H1 (cell line): ENCODE measurements at regions not wholly inside any gene's neighbourhood (a gene's known extent, or its start where the extent isn't known, plus 50 kb on each side); places are given as distances from the start of the nearest gene placed in this dataset.

Source experiments
- CTCF ChIA-PET: fragments of 300-600 bp; sonication (Branson Sonifier 250); formaldehyde crosslinking; loops from one replicate; lab custom pipeline; 2021; ENCODE audit not compliant: partially characterized antibody; lab: Charles Lee
- POLR2A ChIA-PET: fragments of 300-600 bp; sonication (Branson Sonifier 250); formaldehyde crosslinking; loops from one replicate; lab custom pipeline; 2021; ENCODE audit warnings: inconsistent platforms; ENCODE audit not compliant: partially characterized antibody; lab: Charles Lee
- DNase-seq, 2 experiments: peaks; one replicate each; pipeline versions ENCODE4 v3.0.0 to v3.0.0-alpha.2; 2010 to 2022; ENCODE audit warnings: low spot score in 2 of 2, low read depth in 1 of 2, mixed read lengths in 1 of 2
- FAIRE-seq: peaks from 2 replicates; lab custom pipeline; 2011; peaks lifted over from hg19 to GRCh38; lab: Jason Lieb, UNC
- H2AFZ ChIP-seq: 2 replicates; pipeline ENCODE4 v1.8.1; 2012; ENCODE audit warnings: low read length, inconsistent platforms
- H2AK5ac ChIP-seq: 2 replicates; pipeline ENCODE4 v1.6.1; 2013; ENCODE audit warnings: low read depth, low read length
- H2BK120ac ChIP-seq: replicated peaks from 2 replicates; pipeline ENCODE3; 2013; ENCODE audit warnings: low read depth, low read length, inconsistent platforms
- H2BK12ac ChIP-seq: 2 replicates; pipeline ENCODE4 v1.6.1; 2013; ENCODE audit warnings: low read depth, low read length
- H2BK15ac ChIP-seq: 2 replicates; pipeline ENCODE4 v1.6.1; 2013; ENCODE audit warnings: low read length
- H2BK20ac ChIP-seq: 2 replicates; pipeline ENCODE4 v1.6.1; 2013; ENCODE audit warnings: low read length
- H2BK5ac ChIP-seq: 2 replicates; pipeline ENCODE4 v1.6.1; 2013; ENCODE audit warnings: low read depth, low read length
- H3K14ac ChIP-seq: 2 replicates; pipeline ENCODE4 v1.6.1; 2013; ENCODE audit warnings: inconsistent platforms; ENCODE audit not compliant: insufficient read length
- H3K18ac ChIP-seq: 2 replicates; pipeline ENCODE4 v1.6.1; 2013; ENCODE audit warnings: low read length; ENCODE audit errors: extremely low read depth
- H3K23ac ChIP-seq: 2 replicates; pipeline ENCODE4 v1.6.1; 2013; ENCODE audit warnings: inconsistent platforms; ENCODE audit not compliant: insufficient read length
- H3K23me2 ChIP-seq: 2 replicates; pipeline ENCODE4 v1.6.1; 2013; ENCODE audit warnings: low read depth, low read length
- H3K27ac ChIP-seq: 2 replicates; pipeline ENCODE4 v1.6.1; 2011; ENCODE audit warnings: low read depth, low read length, inconsistent platforms
- H3K27me3 ChIP-seq, 4 experiments: replicated peaks in 1 of 4; 1 replicate in 1 of 4; 2 replicates in 3 of 4; pipeline versions ENCODE4 v1.6.1 to v1.8.1; 2011 to 2013; ENCODE audit warnings: low read length in 3 of 4, mild to moderate bottlenecking in 3 of 4, inconsistent platforms in 2 of 4, mixed read lengths in 2 of 4, moderate library complexity in 1 of 4; ENCODE audit not compliant: control insufficient read depth in 3 of 4, insufficient read depth in 3 of 4; ENCODE audit errors: extremely low read depth in 1 of 4
- H3K36me3 ChIP-seq, 4 experiments: 2 replicates each; pipeline versions ENCODE4 v1.6.1 to v1.8.1; 2011 to 2013; ENCODE audit warnings: mild to moderate bottlenecking in 4 of 4, low read length in 3 of 4, moderate library complexity in 2 of 4, control low read depth in 1 of 4, inconsistent platforms in 1 of 4; ENCODE audit not compliant: insufficient read depth in 4 of 4, control insufficient read depth in 2 of 4
- H3K4ac ChIP-seq: replicated peaks from 2 replicates; pipeline ENCODE3; 2013; ENCODE audit warnings: low read length, low read depth, mixed read lengths, inconsistent platforms; ENCODE audit not compliant: insufficient read length
- H3K4me1 ChIP-seq, 4 experiments: replicated peaks in 1 of 4; 1 replicate in 1 of 4; 2 replicates in 3 of 4; pipeline versions ENCODE4 v1.6.1 to v1.8.1; 2011 to 2013; ENCODE audit warnings: low read length in 3 of 4, inconsistent platforms in 2 of 4, mixed read lengths in 1 of 4; ENCODE audit not compliant: insufficient read depth in 4 of 4, control insufficient read depth in 3 of 4
- H3K4me2 ChIP-seq, 2 experiments: 2 replicates each; pipeline versions ENCODE4 v1.6.1 to v1.8.1; 2011 to 2013; ENCODE audit warnings: low read depth in 2 of 2, low read length in 2 of 2, control low read depth in 1 of 2, inconsistent platforms in 1 of 2, mild to moderate bottlenecking in 1 of 2; ENCODE audit not compliant: insufficient read depth in 1 of 2
- H3K4me3 ChIP-seq, 4 experiments: fragments of 200-600, 300-600 bp in 1 of 4; sonication (generic), shearing (Covaris generic), sonication (Bioruptor Twin) in 1 of 4; 2 replicates each; pipeline versions ENCODE4 v1.5.1 to v1.8.1; 2011 to 2016; ENCODE audit warnings: low read length in 4 of 4, low read depth in 3 of 4, control low read depth in 2 of 4, inconsistent platforms in 2 of 4, mild to moderate bottlenecking in 2 of 4, mixed read lengths in 1 of 4, moderate library complexity in 1 of 4; ENCODE audit not compliant: insufficient read depth in 2 of 4; ENCODE audit errors: extremely low read depth in 1 of 4
- H3K56ac ChIP-seq: replicated peaks from 2 replicates; pipeline ENCODE3; 2013; ENCODE audit warnings: low read depth, mild to moderate bottlenecking, mixed read lengths, low read length, inconsistent platforms; ENCODE audit not compliant: insufficient read length
- H3K79me1 ChIP-seq: 2 replicates; pipeline ENCODE4 v1.6.1; 2013; ENCODE audit warnings: low read depth, low read length, control low read depth
- H3K79me2 ChIP-seq, 2 experiments: 2 replicates each; pipeline versions ENCODE4 v1.6.1 to v1.8.1; 2012 to 2013; ENCODE audit warnings: low read length in 2 of 2, mild to moderate bottlenecking in 2 of 2, inconsistent platforms in 1 of 2; ENCODE audit not compliant: insufficient read depth in 2 of 2, control insufficient read depth in 1 of 2
- H3K9ac ChIP-seq, 4 experiments: replicated peaks in 1 of 4; 1 replicate in 1 of 4; 2 replicates in 3 of 4; pipeline versions ENCODE4 v1.6.1 to v1.8.1; 2011 to 2013; ENCODE audit warnings: low read depth in 3 of 4, low read length in 3 of 4, control low read depth in 2 of 4, mild to moderate bottlenecking in 2 of 4, moderate library complexity in 2 of 4, inconsistent platforms in 1 of 4; ENCODE audit errors: extremely low read depth in 1 of 4
- H3K9me3 ChIP-seq, 2 experiments: 2 replicates each; pipeline versions ENCODE4 v1.6.1 to v1.8.1; 2012 to 2013; ENCODE audit warnings: mild to moderate bottlenecking in 2 of 2, moderate library complexity in 2 of 2, control low read depth in 1 of 2, inconsistent platforms in 1 of 2, low read depth in 1 of 2, low read length in 1 of 2, mixed read lengths in 1 of 2; ENCODE audit not compliant: insufficient read depth in 2 of 2
- H4K20me1 ChIP-seq, 2 experiments: replicated peaks in 1 of 2; 2 replicates each; pipeline versions ENCODE3 to v1.8.1; 2011 to 2013; ENCODE audit warnings: inconsistent platforms in 2 of 2, low read length in 2 of 2, mild to moderate bottlenecking in 1 of 2; ENCODE audit not compliant: insufficient read depth in 2 of 2, control insufficient read depth in 1 of 2
- H4K5ac ChIP-seq: 2 replicates; pipeline ENCODE4 v1.6.1; 2013; ENCODE audit warnings: low read length, low read depth, mixed read lengths, inconsistent platforms; ENCODE audit not compliant: insufficient read length
- H4K8ac ChIP-seq: 2 replicates; pipeline ENCODE4 v1.8.0; 2013; ENCODE audit warnings: mild to moderate bottlenecking, moderate library complexity, low read length, inconsistent platforms; ENCODE audit not compliant: insufficient read depth; ENCODE audit errors: extremely low read depth
- H4K91ac ChIP-seq: replicated peaks from 2 replicates; pipeline ENCODE3; 2013; ENCODE audit warnings: low read length, mixed read lengths, inconsistent platforms; ENCODE audit not compliant: insufficient read length
- CHD2 ChIP-seq: IDR thresholded peaks from 2 replicates; pipeline ENCODE4 v1.6.1; 2012; ENCODE audit warnings: low read length, improper control_type of control experiment
- CTBP2 ChIP-seq: IDR thresholded peaks from 2 replicates; pipeline ENCODE4 v1.7.0; 2011; ENCODE audit warnings: borderline replicate concordance, mild to moderate bottlenecking, moderate library complexity, mixed read lengths, low read length; ENCODE audit not compliant: insufficient read depth, insufficient read length
- GABPA ChIP-seq: IDR thresholded peaks from 2 replicates; pipeline ENCODE4 v1.6.1; 2011; ENCODE audit warnings: mild to moderate bottlenecking, low read length, moderate library complexity, borderline replicate concordance; ENCODE audit not compliant: insufficient read depth
- WGBS, 2 experiments: shearing (Covaris generic) in 1 of 2; methylation state at CpG; one replicate each; pipeline versions ENCODE4 v1.1.6 to v1.1.7; 2013 to 2015; ENCODE audit warnings: low lambda C conversion rate in 2 of 2, mixed read lengths in 2 of 2, inconsistent platforms in 1 of 2, low coverage in 1 of 2, missing lambda C conversion rate in 1 of 2; ENCODE audit not compliant: insufficient replicate concordance in 2 of 2, insufficient coverage in 1 of 2, insufficient read length in 1 of 2; ENCODE audit errors: extremely low coverage in 1 of 2, missing lambda C conversion rate in 1 of 2; 5-methylcytosine and 5-hydroxymethylcytosine counted together
- TF ChIP-seq, protein P1 (sequence below): IDR thresholded peaks from 2 replicates; pipeline ENCODE4 v1.6.1; 2012; ENCODE audit warnings: inconsistent platforms

DNA sequence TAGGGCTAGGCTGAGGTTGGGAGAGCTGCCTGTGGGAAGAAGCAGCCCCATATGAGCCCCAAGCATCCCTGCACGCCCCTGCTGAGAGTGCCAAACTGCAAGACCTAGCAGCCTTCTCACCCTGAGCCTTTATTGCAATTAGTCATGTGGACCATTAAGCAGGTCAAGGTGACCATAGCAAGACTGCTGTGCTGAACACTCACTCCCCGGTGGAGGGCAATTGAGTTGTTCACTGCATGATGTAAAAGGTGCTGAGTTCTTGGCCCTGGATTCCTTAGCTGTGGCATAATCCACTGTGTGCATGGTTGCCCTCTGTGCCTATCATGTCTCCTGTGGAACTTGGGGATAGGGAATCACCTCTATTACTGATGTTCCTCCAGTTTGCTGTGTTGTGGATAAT, 131.1 kb downstream of the FOXD1 start:
- H3K4ac ChIP-seq = no peak overlapping the region
- H3K27ac ChIP-seq = no peak overlapping the region
- no peak overlapping the region for H4K5ac ChIP-seq
- ChIA-PET POLR2A (no interaction called here), CTCF (interaction anchor here (2.2 kb wide), 1 partner anchor 14 kb away, joined by 14 read pairs; no protein-coding TSS in a partner anchor)
- H3K4me3 ChIP-seq = no peak overlapping the region
- H3K56ac ChIP-seq = no peak overlapping the region
- H3K79me1 ChIP-seq = no peaks in the 10 kb centered on the region
- no peak overlapping the region for H2BK120ac ChIP-seq
- no peak for DNase-seq
- H2BK5ac ChIP-seq = no peak overlapping the region
- H3K4me2 ChIP-seq = no peak overlapping the region
- H2AFZ ChIP-seq = no peak overlapping the region
- TF ChIP-seq GABPA = no peak
- TF ChIP-seq CHD2 = no peak
- TF ChIP-seq CTBP2 = no peak
- TF ChIP-seq, protein P1, sequence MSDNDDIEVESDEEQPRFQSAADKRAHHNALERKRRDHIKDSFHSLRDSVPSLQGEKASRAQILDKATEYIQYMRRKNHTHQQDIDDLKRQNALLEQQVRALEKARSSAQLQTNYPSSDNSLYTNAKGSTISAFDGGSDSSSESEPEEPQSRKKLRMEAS = no peak
- no peak overlapping the region for H3K9ac ChIP-seq
- no peak overlapping the region for H2BK12ac ChIP-seq
- no peak overlapping the region for H4K8ac ChIP-seq
- no peak overlapping the region for H4K91ac ChIP-seq
- H3K4me1 ChIP-seq = peaks cover 0 to 10% (median 5%) of the 10 kb centered on the region in 4 experiments; a peak in 5 of 7 replicates
- no peaks in the 10 kb centered on the region for H4K20me1 ChIP-seq
- H3K9me3 ChIP-seq = no peaks in the 10 kb centered on the region
- WGBS, 2 experiments = 85% methylated on average over 2 of the region's 2 CpGs; no CpG with 5 or more reads in 1 of the 2 experiments
- no peak overlapping the region for H3K23ac ChIP-seq
- no peak overlapping the region for H2AK5ac ChIP-seq
- no peak overlapping the region for H2BK15ac ChIP-seq
- no peak overlapping the region for H3K14ac ChIP-seq
- peaks cover 2 to 13% (median 9%) of the 10 kb centered on the region in 4 experiments for H3K27me3 ChIP-seq
- H3K36me3 ChIP-seq = no peaks in the 10 kb centered on the region
- H3K79me2 ChIP-seq = no peaks in the 10 kb centered on the region
- no peaks in the 10 kb centered on the region for H3K23me2 ChIP-seq
- FAIRE-seq = no peak
- no peak overlapping the region for H3K18ac ChIP-seq
- H2BK20ac ChIP-seq = no peak overlapping the region
